Left forelimb (tissue), 1 donor: ENCODE measurements at regions not wholly inside any gene's neighbourhood (a gene's known extent, or its start where the extent isn't known, plus 50 kb on each side); places are given as distances from the start of the nearest gene placed in this dataset.

Source experiments
- DNase-seq: peaks from one replicate; pipeline ENCODE4 v3.0.0-alpha.2; 2018; ENCODE audit warnings: low spot score

GRCh38 chr22:49586873-49587272, 240.8 kb downstream of the BRD1 start:
- DNase-seq, result no peak

GRCh38 chr22:49586244-49586748, 241.4 kb downstream of the BRD1 start:
- DNase-seq, result no peak

DNA sequence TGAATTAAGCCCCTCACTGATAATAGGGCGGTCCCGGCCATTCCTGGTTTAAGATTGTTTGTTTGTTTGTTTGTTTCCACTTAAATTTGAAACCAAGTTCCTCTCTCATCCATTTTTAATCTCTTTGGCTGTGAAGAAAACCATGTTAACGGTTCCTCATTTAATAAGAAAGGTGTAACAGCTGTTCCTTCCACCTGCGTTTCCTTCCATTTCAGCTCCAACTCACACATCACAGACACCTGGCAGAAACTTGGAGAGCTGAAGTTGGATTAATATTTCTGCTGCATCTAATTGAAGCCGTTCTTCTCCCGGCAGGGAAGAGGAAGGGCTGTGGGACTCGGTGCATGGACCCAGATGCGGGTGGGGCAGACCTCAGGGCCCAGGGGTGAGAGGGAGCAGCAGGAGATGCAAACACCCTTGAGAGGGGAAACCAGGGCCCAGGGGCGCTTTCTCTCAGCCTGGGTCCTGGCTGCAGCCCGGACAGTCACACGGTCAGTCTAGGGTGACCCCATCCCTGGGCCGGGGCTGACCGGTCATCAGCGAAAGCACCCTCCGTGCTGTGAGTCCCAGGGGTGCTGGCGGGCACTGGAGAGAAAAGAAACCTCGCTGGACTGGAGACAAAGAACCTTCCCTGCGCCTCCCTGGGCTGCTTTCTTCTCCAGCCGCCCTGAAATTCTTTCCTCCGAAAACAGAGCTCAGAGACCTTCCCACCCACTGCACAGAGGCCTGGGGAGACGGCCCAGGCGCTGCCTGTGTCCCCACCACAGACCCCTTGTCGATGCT, 242.0 kb downstream of the BRD1 start:
- no peak for DNase-seq

DNA sequence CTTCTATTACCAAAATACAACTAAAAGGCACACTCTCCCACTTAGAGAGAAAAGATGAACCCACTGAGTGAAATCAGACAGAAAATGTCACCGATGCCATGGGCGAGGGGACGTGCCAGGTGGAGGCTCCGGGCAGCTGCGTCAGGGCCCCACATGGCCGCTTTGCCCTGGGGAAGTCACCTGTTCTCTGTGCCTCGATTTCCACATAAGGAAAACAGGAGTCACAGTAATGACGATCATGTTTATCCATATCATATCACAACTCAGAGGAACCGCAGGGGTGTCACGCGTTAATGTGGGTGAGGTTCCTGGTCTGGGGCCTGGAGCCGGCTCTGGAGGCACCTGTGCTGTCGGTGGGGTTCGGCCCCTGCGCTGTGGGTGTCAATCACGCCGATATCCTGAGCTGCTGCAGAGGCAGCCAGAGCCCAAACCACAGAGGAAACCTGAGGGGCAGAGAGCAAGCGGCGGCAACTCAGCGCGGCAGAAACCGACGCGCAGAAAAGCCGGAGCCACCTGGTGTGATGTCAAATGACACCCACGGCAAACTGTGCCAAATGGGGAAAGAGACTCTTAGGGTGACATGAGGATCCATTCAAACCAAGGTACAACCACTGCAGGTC, 243.7 kb downstream of the BRD1 start:
- no peak for DNase-seq

- no peak for DNase-seq
Measured at GRCh38 chr22:49583341-49583740, 244.3 kb downstream of the BRD1 start.

DNA sequence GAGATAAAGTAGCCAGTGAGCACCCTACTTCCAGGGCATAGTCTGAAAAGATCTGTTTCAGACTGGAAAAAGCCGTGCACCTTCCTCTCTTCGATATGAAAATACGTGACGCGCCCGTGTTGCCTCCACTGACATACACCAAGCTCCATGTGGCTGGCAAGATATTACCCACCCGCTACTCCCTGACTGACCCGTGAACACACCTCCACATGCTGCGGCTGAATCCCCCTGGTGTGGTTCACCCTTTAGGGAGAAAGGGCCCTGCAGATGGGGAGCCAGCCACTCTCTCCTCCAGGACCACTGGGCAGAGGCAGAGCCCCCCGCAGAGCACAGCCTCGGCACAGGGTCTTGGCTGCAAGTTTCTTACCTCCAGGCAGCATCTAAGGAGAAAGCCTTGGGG, 245.0 kb downstream of the BRD1 start:
- DNase-seq, result peak; percentile 55

GRCh38 chr22:49582181-49582580, 245.5 kb downstream of the BRD1 start:
- DNase-seq, result no peak

- DNase-seq, result no peak
Measured at GRCh38 chr22:49580024-49580423, 247.6 kb downstream of the BRD1 start.

DNA sequence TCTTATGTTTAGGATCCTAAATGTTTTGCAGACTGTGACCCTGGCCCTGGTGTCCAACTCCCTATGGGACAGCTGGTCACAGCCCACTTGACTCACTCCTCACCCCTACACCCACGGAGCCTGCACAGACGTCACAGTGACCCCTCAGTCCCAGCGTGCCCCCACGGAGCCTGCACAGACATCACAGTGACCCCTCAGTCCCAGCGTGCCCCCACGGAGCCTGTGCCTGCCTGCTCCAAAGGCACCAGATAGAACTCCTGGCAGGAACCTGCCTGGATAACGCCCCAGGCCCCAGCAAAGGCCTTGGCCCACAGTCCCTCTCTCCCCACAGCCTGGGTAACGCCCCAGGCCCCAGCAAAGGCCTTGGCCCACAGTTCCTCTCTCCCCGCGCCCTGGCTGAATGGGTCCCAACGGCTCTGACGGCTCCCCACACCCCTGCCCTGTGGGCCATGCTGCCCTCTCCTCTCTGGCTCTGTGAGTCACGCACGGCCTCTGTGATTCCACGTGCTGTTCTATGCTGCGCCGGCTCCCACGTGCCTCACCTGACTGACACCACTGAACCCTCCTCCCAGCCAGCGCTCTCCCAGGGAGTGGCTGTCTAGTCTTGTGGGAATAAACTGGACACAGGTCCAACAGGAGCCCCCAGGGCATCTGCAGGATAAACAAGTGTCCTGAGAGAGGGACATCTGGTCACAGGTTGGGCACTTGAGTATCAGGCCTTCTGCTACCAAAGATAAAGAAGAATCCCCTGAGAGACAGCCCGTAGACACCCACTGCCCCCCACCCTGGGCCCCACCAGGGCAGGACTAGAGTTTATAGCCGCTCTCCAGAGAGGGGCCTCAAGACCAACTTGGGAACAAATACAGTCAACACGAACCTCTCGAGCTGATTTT, 250.3 kb downstream of the BRD1 start:
- peak; percentile 15 for DNase-seq

- no peak for DNase-seq
Measured at GRCh38 chr22:49576241-49577141, 251.2 kb downstream of the BRD1 start.

DNA sequence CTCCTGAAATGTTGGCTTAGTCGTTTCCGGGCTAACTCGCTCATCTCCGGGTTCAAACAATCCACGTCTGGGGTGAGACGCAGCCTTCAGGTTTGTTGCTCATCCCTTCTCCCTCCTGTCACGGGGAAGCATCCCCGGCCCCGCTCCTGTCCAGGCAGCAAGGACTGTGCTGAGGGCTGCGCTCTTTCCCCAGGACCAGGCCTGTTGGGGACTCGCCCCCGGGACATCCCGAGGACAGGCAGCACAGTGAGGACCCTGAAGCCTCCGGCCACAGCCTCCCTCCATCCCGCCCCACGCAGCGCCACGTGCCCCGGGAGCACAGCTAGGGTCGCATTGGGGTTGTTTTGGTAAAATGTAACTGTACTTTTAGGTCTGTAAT, 252.0 kb downstream of the BRD1 start:
- no peak for DNase-seq

DNA sequence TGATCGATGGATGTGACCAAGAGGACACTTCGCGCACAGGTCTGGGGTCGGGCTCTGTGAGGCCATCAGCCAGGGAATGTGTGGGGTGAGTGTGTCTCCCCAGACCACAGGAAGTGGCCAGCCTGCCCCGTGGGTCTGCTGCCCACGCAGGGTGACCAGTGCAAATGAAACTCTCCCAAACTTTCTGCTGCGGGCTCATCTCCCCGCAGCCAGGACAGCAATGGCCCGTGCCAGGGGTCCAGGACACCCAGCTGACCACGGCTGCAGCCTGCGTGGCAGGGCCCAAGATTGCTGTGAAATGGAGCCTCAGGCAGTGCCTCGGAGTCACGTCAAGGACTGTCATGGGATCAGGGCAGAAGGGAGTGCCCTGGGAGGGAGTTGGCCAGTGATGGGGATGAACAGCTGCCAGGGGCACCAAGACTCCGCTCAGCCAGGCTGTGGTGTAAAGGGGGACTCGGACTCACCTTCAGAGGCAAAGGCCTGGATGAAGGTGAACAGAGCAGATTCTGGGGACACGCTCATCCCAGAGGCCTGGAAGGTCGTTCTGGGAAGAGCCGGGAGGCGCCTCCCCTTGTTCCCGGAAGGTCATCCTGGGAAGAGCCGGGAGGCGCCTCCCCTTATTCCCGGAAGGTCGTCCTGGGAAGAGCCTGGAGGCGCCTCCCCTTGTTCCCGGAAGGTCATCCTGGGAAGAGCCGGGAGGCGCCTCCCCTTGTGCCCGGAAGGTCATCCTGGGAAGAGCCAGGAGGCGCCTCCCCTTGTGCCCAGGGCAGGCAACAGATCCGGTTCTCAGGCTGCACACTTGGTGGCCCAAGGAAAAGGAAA, 252.6 kb downstream of the BRD1 start:
- DNase-seq, result no peak

- DNase-seq, result no peak
Measured at GRCh38 chr22:49574205-49574880, 253.3 kb downstream of the BRD1 start.

- no peak for DNase-seq
Measured at GRCh38 chr22:49573109-49573765, 254.4 kb downstream of the BRD1 start.

GRCh38 chr22:49571326-49571725, 256.3 kb downstream of the BRD1 start:
- no peak for DNase-seq

- no peak for DNase-seq
Measured at GRCh38 chr22:49570032-49570848, 257.4 kb downstream of the BRD1 start.

- DNase-seq, result no peak
Measured at GRCh38 chr22:49569286-49570031, 258.2 kb downstream of the BRD1 start.

- DNase-seq, result no peak
Measured at GRCh38 chr22:49568751-49569285, 258.9 kb downstream of the BRD1 start.
